OCI-LY7 (cell line): ENCODE measurements at regions not wholly inside any gene's neighbourhood (a gene's known extent, or its start where the extent isn't known, plus 50 kb on each side); places are given as distances from the start of the nearest gene placed in this dataset.

ENCODE experiments used
- BruUV-seq: library from RNA; stranded (reverse); fragments of 400-500 nt; replicated peaks from 2 replicates; lab custom pipeline; 2021; lab: Mats Ljungman, UMichigan
- CTCF ChIA-PET: fragments of 300-600 bp; sonication (Branson Sonifier 250); formaldehyde crosslinking; loops from one replicate; lab custom pipeline; 2022; ENCODE audit warnings: antibody characterized with exemption; ENCODE audit not compliant: unreplicated experiment; lab: Charles Lee
- POLR2A ChIA-PET: fragments of 300-600 bp; sonication (Branson Sonifier 250); formaldehyde crosslinking; loops from one replicate; lab custom pipeline; 2022; ENCODE audit warnings: antibody characterized with exemption; lab: Charles Lee
- DNase-seq: peaks from one replicate; pipeline ENCODE4 v3.0.0-alpha.2; 2015; ENCODE audit warnings: low spot score
- H2AFZ ChIP-seq: fragments of 200-600 bp; sonication (generic), shearing (Covaris generic); 2 replicates; pipeline ENCODE4 v1.6.1; 2014; ENCODE audit warnings: mild to moderate bottlenecking, antibody characterized with exemption, low read length, moderate library complexity
- H3K27ac ChIP-seq: fragments of 200-600 bp; sonication (generic); 2 replicates; pipeline ENCODE4 v1.5.1; 2014; ENCODE audit warnings: mixed run types, low read depth, mild to moderate bottlenecking, moderate library complexity, low read length, inconsistent platforms; ENCODE audit not compliant: poor library complexity, severe bottlenecking
- H3K36me3 ChIP-seq: fragments of 200-600 bp; sonication (generic); 2 replicates; pipeline ENCODE4 v1.6.1; 2014; ENCODE audit warnings: mild to moderate bottlenecking, antibody characterized with exemption, low read length, moderate library complexity, mixed read lengths; ENCODE audit not compliant: insufficient read depth
- H3K4me1 ChIP-seq: fragments of 200-600 bp; sonication (generic); 2 replicates; pipeline ENCODE4 v1.5.1; 2014; ENCODE audit warnings: mild to moderate bottlenecking, low read length; ENCODE audit not compliant: insufficient read depth, poor library complexity, severe bottlenecking
- H3K4me2 ChIP-seq: fragments of 200-600 bp; sonication (generic); 2 replicates; pipeline ENCODE4 v1.6.1; 2014; ENCODE audit warnings: mild to moderate bottlenecking, low read length
- H3K4me3 ChIP-seq: fragments of 200-600 bp; sonication (generic); 2 replicates; pipeline ENCODE4 v1.5.1; 2014; ENCODE audit warnings: mild to moderate bottlenecking, low read depth, low read length; ENCODE audit not compliant: poor library complexity, severe bottlenecking
- H3K79me2 ChIP-seq: fragments of 200-600 bp; sonication (generic); 2 replicates; pipeline ENCODE4 v1.6.1; 2016; ENCODE audit warnings: low read depth, mild to moderate bottlenecking, low read length, moderate library complexity, mixed read lengths; ENCODE audit not compliant: insufficient read depth
- H3K9me2 ChIP-seq: fragments of 200-600 bp; sonication (generic); 2 replicates; pipeline ENCODE4 v1.6.1; 2016; ENCODE audit warnings: mild to moderate bottlenecking, low read length, mixed read lengths; ENCODE audit not compliant: insufficient read depth
- H3K9me3 ChIP-seq: fragments of 200-600 bp; sonication (generic); 2 replicates; pipeline ENCODE4 v1.6.1; 2014; ENCODE audit warnings: mild to moderate bottlenecking, mixed run types, low read length, mixed read lengths
- H4K20me1 ChIP-seq: fragments of 200-600 bp; sonication (generic); 2 replicates; pipeline ENCODE4 v1.6.1; 2014; ENCODE audit warnings: mild to moderate bottlenecking, antibody characterized with exemption, low read length, moderate library complexity, mixed read lengths; ENCODE audit not compliant: insufficient read depth
- CTCF ChIP-seq: fragments of 200-600 bp; sonication (generic); conservative IDR thresholded peaks from 2 replicates; pipeline ENCODE4 v1.5.1; 2014; ENCODE audit warnings: mild to moderate bottlenecking, antibody characterized with exemption, low read length, moderate library complexity, mixed read lengths
- EZH2phosphoT487 ChIP-seq: fragments of 200-600 bp; sonication (generic); IDR thresholded peaks from 2 replicates; pipeline ENCODE4 v1.6.1; 2018; ENCODE audit warnings: low read depth, borderline replicate concordance, mild to moderate bottlenecking, mixed run types, antibody characterized with exemption, low read length, moderate library complexity, mixed read lengths
- intact Hi-C: fragments of 100-400 bp; cut with micrococcal nuclease; formaldehyde crosslinking; loops from one replicate; pipeline ENCODE4 v1.10.0; 2022; ENCODE audit not compliant: unreplicated experiment

GRCh38 chr6:141968632-141969031, 164.1 kb upstream of the GJE1 start:
- ChIA-PET POLR2A (no interaction called here), CTCF (no interaction called here)
- DNase-seq: no peak
- H3K27ac ChIP-seq: no peak overlapping the region
- no peaks in the 10 kb centered on the region for H4K20me1 ChIP-seq
- no peak overlapping the region for H3K4me2 ChIP-seq
- no peaks in the 10 kb centered on the region for H3K79me2 ChIP-seq
- H2AFZ ChIP-seq: no peak overlapping the region
- no peaks in the 10 kb centered on the region for H3K9me3 ChIP-seq
- H3K4me3 ChIP-seq: no peak overlapping the region
- no TSS peak for BruUV-seq
- H3K4me1 ChIP-seq: no peaks in the 10 kb centered on the region
- H3K36me3 ChIP-seq: no peaks in the 10 kb centered on the region
- no peaks in the 10 kb centered on the region for H3K9me2 ChIP-seq
- intact Hi-C loops: no loop called here
- no peak for TF ChIP-seq EZH2phosphoT487
- TF ChIP-seq CTCF: no peak

GRCh38 chr6:141965016-141965545, 167.6 kb upstream of the GJE1 start:
- no peak for TF ChIP-seq CTCF
- no peak for TF ChIP-seq EZH2phosphoT487
- no peaks in the 10 kb centered on the region for H3K36me3 ChIP-seq
- no peak overlapping the region for H3K4me3 ChIP-seq
- H3K27ac ChIP-seq: no peak overlapping the region
- H3K4me2 ChIP-seq: no peak overlapping the region
- H3K9me3 ChIP-seq: no peaks in the 10 kb centered on the region
- no peaks in the 10 kb centered on the region for H3K9me2 ChIP-seq
- POLR2A ChIA-PET: no interaction called here
- H3K4me1 ChIP-seq: no peaks in the 10 kb centered on the region
- DNase-seq: no peak
- no TSS peak for BruUV-seq
- H3K79me2 ChIP-seq: no peaks in the 10 kb centered on the region
- CTCF ChIA-PET: no interaction called here
- no peak overlapping the region for H2AFZ ChIP-seq
- H4K20me1 ChIP-seq: no peaks in the 10 kb centered on the region
- intact Hi-C loops: no loop called here

GRCh38 chr6:141963543-141964295, 169.0 kb upstream of the GJE1 start:
- Histone ChIP-seq H3K27ac (no peak overlapping the region), H3K9me3 (no peaks in the 10 kb centered on the region), H2AFZ (no peak overlapping the region), H3K79me2 (no peaks in the 10 kb centered on the region), H3K9me2 (no peaks in the 10 kb centered on the region), H3K4me2 (no peak overlapping the region), H4K20me1 (no peaks in the 10 kb centered on the region), H3K4me1 (no peaks in the 10 kb centered on the region), H3K4me3 (no peak overlapping the region), H3K36me3 (no peaks in the 10 kb centered on the region)
- ChIA-PET CTCF (no interaction called here), POLR2A (no interaction called here)
- no TSS peak for BruUV-seq
- intact Hi-C loops: no loop called here
- DNase-seq: no peak
- no peak for TF ChIP-seq CTCF
- no peak for TF ChIP-seq EZH2phosphoT487
